Activated naive CD8-positive, alpha-beta T cell (primary cell): ENCODE measurements at regions not wholly inside any gene's neighbourhood (a gene's known extent, or its start where the extent isn't known, plus 50 kb on each side); places are given as distances from the start of the nearest gene placed in this dataset.
"Not testable (repeated sequence)": the region's sequence is repeated elsewhere in the genome, so short reads cannot be mapped to it uniquely, and the experiment has no call there.

Source experiments
- H3K27ac Mint-ChIP-seq: one replicate; pipeline ENCODE4 v1.8.0; 2021; ENCODE audit warnings: mixed read lengths
- H3K27me3 Mint-ChIP-seq: one replicate; pipeline ENCODE4 v1.8.0; 2021; ENCODE audit warnings: mixed read lengths
- H3K36me3 Mint-ChIP-seq: one replicate; pipeline ENCODE4 v1.8.0; 2021; ENCODE audit warnings: mixed read lengths
- H3K4me1 Mint-ChIP-seq: one replicate; pipeline ENCODE4 v1.8.0; 2021; ENCODE audit warnings: low read depth, mixed read lengths
- H3K4me3 Mint-ChIP-seq: one replicate; pipeline ENCODE4 v1.8.0; 2021; ENCODE audit warnings: mild to moderate bottlenecking, mixed read lengths
- H3K9me3 Mint-ChIP-seq: one replicate; pipeline ENCODE4 v1.8.0; 2021; ENCODE audit warnings: low read depth, mixed read lengths

GRCh38 chr15:34490417-34491193 lies 53.0 kb upstream of the GOLGA8A start:
- Mint-ChIP-seq H3K9me3 (peaks cover 11% of the 10 kb centered on the region), H3K4me3 (no peak overlapping the region), H3K36me3 (peaks cover 3% of the 10 kb centered on the region), H3K27me3 (peaks cover 50% of the 10 kb centered on the region), H3K4me1 (peaks cover 9% of the 10 kb centered on the region), H3K27ac (no peak overlapping the region)

GRCh38 chr15:34488973-34489959 lies 51.7 kb upstream of the GOLGA8A start:
- not testable (repeated sequence) for H3K4me3 Mint-ChIP-seq, H3K36me3 Mint-ChIP-seq, H3K27ac Mint-ChIP-seq, H3K4me1 Mint-ChIP-seq
- Mint-ChIP-seq H3K9me3 (peaks cover 11% of the 10 kb centered on the region), H3K27me3 (peaks cover 47% of the 10 kb centered on the region)
